Sigmoid colon (tissue), 6 donors: ENCODE measurements at regions not wholly inside any gene's neighbourhood (a gene's known extent, or its start where the extent isn't known, plus 50 kb on each side); places are given as distances from the start of the nearest gene placed in this dataset.

Experiments used
- DNase-seq: peaks from one replicate; pipeline ENCODE4 v3.0.0-alpha.2; 2019
- H3K27ac ChIP-seq, 4 donors: fragments of 200-600 bp; sonication (generic); one replicate each; pipeline ENCODE4 v1.5.1; 2016 to 2019; ENCODE audit warnings: mild to moderate bottlenecking in 1 of 4
- H3K27me3 ChIP-seq, 3 donors: fragments of 200-600 bp; sonication (generic); one replicate each; pipeline ENCODE4 v1.5.1; 2019; ENCODE audit warnings: mild to moderate bottlenecking in 1 of 3
- H3K36me3 ChIP-seq, 4 donors: fragments of 200-600 bp; sonication (generic); one replicate each; pipeline ENCODE4 v1.5.1; 2016 to 2019
- H3K4me1 ChIP-seq, 4 donors: fragments of 200-600 bp; sonication (generic); one replicate each; pipeline ENCODE4 v1.5.1; 2017 to 2019
- H3K4me3 ChIP-seq, 4 donors: fragments of 200-600 bp; sonication (generic); one replicate each; pipeline ENCODE4 v1.5.1; 2017 to 2019; ENCODE audit warnings: mild to moderate bottlenecking in 2 of 4, moderate library complexity in 1 of 4
- H3K9me3 ChIP-seq, 4 donors: fragments of 200-600 bp in 3 of 4; sonication (generic) in 3 of 4; one replicate each; pipeline versions ENCODE4 v1.5.1 to v1.6.1; 2013 to 2019
- CTCF ChIP-seq, 4 experiments: fragments of 450-650 bp in 3 of 4; fragments of 200-600 bp in 1 of 4; IDR thresholded peaks; one replicate each; pipeline ENCODE4 v1.5.1; 2016 to 2019; ENCODE audit warnings: antibody characterized with exemption in 4 of 4, mild to moderate bottlenecking in 3 of 4, moderate library complexity in 2 of 4
- EP300 ChIP-seq, 4 donors: sonication (generic); formaldehyde crosslinking; IDR thresholded peaks; one replicate each; pipeline ENCODE4 v1.6.1; 2017; ENCODE audit warnings: antibody characterized with exemption in 4 of 4
- POLR2A ChIP-seq, 2 donors: fragments of 450-650 bp; IDR thresholded peaks; one replicate each; pipeline ENCODE4 v1.6.1; 2016; ENCODE audit warnings: antibody characterized with exemption in 2 of 2, mild to moderate bottlenecking in 2 of 2, moderate library complexity in 2 of 2
- POLR2AphosphoS5 ChIP-seq, 4 donors: sonication (generic); formaldehyde crosslinking; IDR thresholded peaks; one replicate each; pipeline ENCODE4 v1.6.1; 2017; ENCODE audit warnings: antibody characterized with exemption in 4 of 4
- WGBS, 2 donors: extraction: QIAGEN DNeasy Blood & Tissue Kit; methylation state at CpG; one replicate each; pipeline ENCODE4 v1.1.7; 2013; 5-methylcytosine and 5-hydroxymethylcytosine counted together
- intact Hi-C: fragments of 100-400 bp; cut with DNase I; formaldehyde crosslinking; loops from one replicate; pipeline ENCODE4 v1.15.1; 2023
- donor health status: healthy with polysubstance abuse.
- donor health status: healthy.

DNA sequence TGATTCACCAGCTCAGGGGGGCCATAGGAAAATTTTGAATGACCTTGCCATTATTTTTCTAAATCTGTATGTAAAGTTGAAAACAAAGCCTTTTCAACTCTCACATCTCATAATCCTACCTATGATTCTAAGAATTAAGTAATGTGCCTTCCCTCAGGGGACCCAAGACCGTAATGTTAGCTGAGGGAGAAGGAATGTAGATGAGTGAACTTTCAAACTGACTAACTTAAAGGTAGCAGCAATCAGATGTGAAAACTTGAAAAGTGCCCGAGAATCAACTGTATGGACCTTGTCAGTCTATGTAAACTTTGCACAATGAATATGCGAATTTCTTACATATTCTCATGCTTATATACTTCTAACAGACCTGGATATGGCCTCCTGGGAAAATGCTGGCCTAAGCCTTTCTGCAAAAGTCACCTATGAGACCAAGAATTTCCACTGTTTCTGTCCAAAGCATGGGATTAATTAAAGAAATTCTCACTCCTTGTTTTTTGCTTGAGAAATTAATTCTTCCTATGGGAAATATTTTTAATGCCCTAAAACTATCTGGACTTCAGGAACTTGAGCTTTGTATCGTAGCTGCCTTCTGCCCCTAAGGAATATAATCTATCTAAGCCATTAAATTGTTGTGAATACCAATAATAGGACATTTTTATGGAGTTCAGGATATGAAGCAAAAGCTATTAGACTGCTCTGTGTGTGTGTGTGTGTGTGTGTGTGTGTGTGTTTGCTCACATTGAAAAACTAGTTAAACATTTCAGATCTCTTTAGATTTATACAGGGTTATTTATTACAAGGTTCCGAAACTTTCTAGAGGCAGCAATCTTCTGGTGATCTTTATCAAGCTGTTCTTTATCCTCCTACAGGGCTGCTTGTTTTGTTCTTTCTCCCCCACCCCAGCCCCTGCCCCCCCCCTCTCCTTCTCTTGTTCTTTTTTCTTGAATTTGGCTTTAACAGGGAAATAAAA is 169.1 kb upstream of the CLINT1 start:
- no peaks in the 10 kb centered on the region for H3K4me1 ChIP-seq
- DNase-seq = no peak
- H3K9me3 ChIP-seq = no peaks in the 10 kb centered on the region
- WGBS, 2 donors = 39 to 54% methylated on average over 5 of the region's 5 CpGs
- H3K27ac ChIP-seq = no peak overlapping the region
- TF ChIP-seq CTCF (IDR thresholded peaks at IDR 0.05) = no peak
- no peak for TF ChIP-seq POLR2A (IDR thresholded peaks at IDR 0.05)
- TF ChIP-seq POLR2AphosphoS5 (IDR thresholded peaks at IDR 0.05) = no peak
- no peaks in the 10 kb centered on the region for H3K27me3 ChIP-seq
- intact Hi-C loops = no loop called here
- H3K36me3 ChIP-seq = no peaks in the 10 kb centered on the region
- H3K4me3 ChIP-seq = no peak overlapping the region

DNA sequence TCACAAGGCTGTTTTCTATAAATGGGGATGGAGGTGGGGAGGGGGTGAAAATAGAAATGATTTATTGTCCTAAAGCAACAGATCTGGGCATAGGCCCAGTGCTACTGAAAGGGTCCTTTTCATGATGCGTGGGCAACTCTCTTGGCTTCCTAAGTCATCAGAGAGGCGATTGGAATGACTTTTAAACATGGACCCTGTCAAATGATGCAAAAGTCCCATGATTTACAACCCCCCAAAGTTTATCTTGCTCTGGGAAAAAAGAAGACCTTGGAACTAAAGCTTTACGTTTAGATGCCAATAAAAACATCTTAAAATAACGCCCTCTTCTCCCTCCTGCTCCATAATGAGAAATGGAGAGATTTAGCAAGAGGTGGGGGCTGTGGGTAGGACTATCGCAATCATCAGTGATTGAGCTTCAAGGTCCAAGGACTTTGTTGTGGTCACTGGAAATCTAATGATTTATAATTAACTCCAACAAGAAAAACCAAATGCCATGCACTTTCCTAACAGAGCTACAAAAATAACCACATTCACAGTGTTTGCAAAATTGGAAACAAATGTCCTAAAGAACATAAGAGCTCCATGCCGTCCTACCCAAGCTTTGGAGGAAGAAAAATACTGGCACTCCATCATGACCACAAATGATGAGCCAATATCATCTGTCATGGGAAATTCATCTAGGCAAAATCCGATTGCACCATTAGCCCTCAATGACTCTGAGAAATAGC is 167.5 kb upstream of the CLINT1 start:
- H3K9me3 ChIP-seq = no peaks in the 10 kb centered on the region
- TF ChIP-seq EP300 (IDR thresholded peaks at IDR 0.05) (no peak), CTCF (IDR thresholded peaks at IDR 0.05) (no peak), POLR2A (IDR thresholded peaks at IDR 0.05) (no peak), POLR2AphosphoS5 (IDR thresholded peaks at IDR 0.05) (no peak)
- 49 to 73% methylated on average over 7 of the region's 7 CpGs for WGBS, 2 donors
- no peak overlapping the region for H3K4me3 ChIP-seq
- no peaks in the 10 kb centered on the region for H3K4me1 ChIP-seq
- H3K27ac ChIP-seq = no peak overlapping the region
- no peaks in the 10 kb centered on the region for H3K36me3 ChIP-seq
- H3K27me3 ChIP-seq = no peaks in the 10 kb centered on the region
- DNase-seq = no peak
- intact Hi-C loops = no loop called here

DNA sequence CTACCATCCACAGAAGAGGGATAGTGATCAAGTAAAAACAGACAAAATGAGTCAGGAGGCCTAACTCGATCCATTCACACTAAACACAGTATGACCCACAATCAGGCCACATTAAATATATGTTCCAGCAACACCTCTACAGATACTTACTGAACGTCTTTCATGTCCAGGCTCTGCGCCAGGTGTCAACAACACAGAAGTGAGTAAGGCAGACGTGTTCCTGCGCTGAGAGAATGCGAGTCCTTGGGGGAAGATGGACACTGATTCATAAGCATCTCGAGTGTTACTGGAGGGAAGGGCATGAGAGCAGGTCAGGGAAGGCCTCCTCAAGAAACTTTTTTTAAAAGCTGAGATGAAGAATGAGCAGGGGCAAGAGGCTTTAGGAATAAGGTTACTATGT is 164.3 kb upstream of the CLINT1 start:
- Histone ChIP-seq H3K9me3 (no peaks in the 10 kb centered on the region), H3K4me1 (no peaks in the 10 kb centered on the region), H3K4me3 (no peak overlapping the region), H3K27me3 (no peaks in the 10 kb centered on the region), H3K27ac (no peak overlapping the region), H3K36me3 (no peaks in the 10 kb centered on the region)
- 28 to 67% methylated on average over 7 of the region's 7 CpGs for WGBS, 2 donors
- no peak for DNase-seq
- intact Hi-C loops = no loop called here
- no peak for TF ChIP-seq POLR2A (IDR thresholded peaks at IDR 0.05)
- TF ChIP-seq POLR2AphosphoS5 (IDR thresholded peaks at IDR 0.05) = no peak
- TF ChIP-seq CTCF (IDR thresholded peaks at IDR 0.05) = no peak
- no peak for TF ChIP-seq EP300 (IDR thresholded peaks at IDR 0.05)

- TF ChIP-seq POLR2A (IDR thresholded peaks at IDR 0.05) = no peak
- no peak for TF ChIP-seq CTCF (IDR thresholded peaks at IDR 0.05)
- TF ChIP-seq POLR2AphosphoS5 (IDR thresholded peaks at IDR 0.05) = no peak
- TF ChIP-seq EP300 (IDR thresholded peaks at IDR 0.05) = no peak
- Histone ChIP-seq H3K4me1 (no peaks in the 10 kb centered on the region), H3K36me3 (no peaks in the 10 kb centered on the region), H3K27me3 (no peaks in the 10 kb centered on the region), H3K9me3 (no peaks in the 10 kb centered on the region), H3K4me3 (no peak overlapping the region), H3K27ac (no peak overlapping the region)
- WGBS, 2 donors = 14 to 57% methylated on average over 6 of the region's 6 CpGs
- intact Hi-C loops = no loop called here
- no peak for DNase-seq
These were observed 163.9 kb upstream of the CLINT1 start for GRCh38 chr5:158022837-158023236.
